Thyroid gland (tissue), 4 donors: ENCODE measurements at regions not wholly inside any gene's neighbourhood (a gene's known extent, or its start where the extent isn't known, plus 50 kb on each side); places are given as distances from the start of the nearest gene placed in this dataset.

Experiments
- CTCF ChIP-seq, 6 experiments: fragments of 200-600 bp in 3 of 6; fragments of 450-650 bp in 3 of 6; sonication (generic) in 3 of 6; IDR thresholded peaks; one replicate each; pipeline ENCODE4 v1.5.1; 2016 to 2019; ENCODE audit warnings: antibody characterized with exemption in 6 of 6, mild to moderate bottlenecking in 2 of 6, inconsistent platforms in 1 of 6, moderate library complexity in 1 of 6
- POLR2A ChIP-seq, 2 donors: fragments of 450-650 bp; IDR thresholded peaks; one replicate each; pipeline ENCODE4 v1.6.1; 2017; ENCODE audit warnings: antibody characterized with exemption in 2 of 2, mild to moderate bottlenecking in 2 of 2, moderate library complexity in 1 of 2

GRCh38 chr12:127310548-127310947 is 956.4 kb upstream of the TMEM132C start:
- no peak for TF ChIP-seq CTCF (IDR thresholded peaks at IDR 0.05)
- TF ChIP-seq POLR2A (IDR thresholded peaks at IDR 0.05), result no peak
